ENCODE measurements at regions not wholly inside any gene's neighbourhood (a gene's known extent, or its start where the extent isn't known, plus 50 kb on each side); places are given as distances from the start of the nearest gene placed in this dataset.

GRCh38 chr16:5451641-5452040, 354.0 kb upstream of the EEF2KMT start:
- TF ChIP-seq CTCF (IDR thresholded peaks at IDR 0.05; ENCODE audit: low read depth, low read length, poor library complexity, severe bottlenecking) = no peak
- no peak for TF ChIP-seq EZH2phosphoT487 (IDR thresholded peaks at IDR 0.05; ENCODE audit: borderline replicate concordance, low read length)
